Pancreas (tissue), 10 donors: ENCODE measurements at regions not wholly inside any gene's neighbourhood (a gene's known extent, or its start where the extent isn't known, plus 50 kb on each side); places are given as distances from the start of the nearest gene placed in this dataset.

Experiments used
- ATAC-seq, 4 donors: fragments of 200-7000 bp; cut with Tn5 transposase; one replicate each; pipeline versions ENCODE4 v1.8.0 to v1.9.1; 2020; ENCODE audit warnings: mild to moderate bottlenecking in 4 of 4, moderate library complexity in 4 of 4
- DNase-seq, 6 donors: peaks; one replicate each; pipeline ENCODE4 v3.0.0-alpha.2; 2020
- FAIRE-seq: peaks from 2 replicates; lab custom pipeline; 2012; peaks lifted over from hg19 to GRCh38; lab: Jason Lieb, UNC
- H3K27ac ChIP-seq, 4 donors: fragments of 200-600 bp; sonication (generic); 1 replicate in 3 of 4; 2 replicates in 1 of 4; pipeline versions ENCODE4 v1.5.0 to v1.8.0; 2020
- H3K27me3 ChIP-seq, 4 donors: fragments of 200-600 bp; one replicate each; pipeline ENCODE4 v1.8.0; 2021
- H3K36me3 ChIP-seq, 3 donors: fragments of 200-600 bp; sonication (generic) in 1 of 3; one replicate each; pipeline versions ENCODE4 v1.5.0 to v1.8.0; 2020 to 2021
- H3K4me1 ChIP-seq, 3 donors: fragments of 200-600 bp; one replicate each; pipeline ENCODE4 v1.8.0; 2021
- H3K4me3 ChIP-seq, 4 donors: fragments of 200-600 bp; sonication (generic) in 2 of 4; one replicate each; pipeline versions ENCODE4 v1.5.0 to v1.8.0; 2020 to 2021
- H3K9me3 ChIP-seq, 4 donors: fragments of 200-600 bp; one replicate each; pipeline ENCODE4 v1.8.0; 2021
- CTCF ChIP-seq, 4 donors: fragments of 200-600 bp; sonication (generic) in 3 of 4; IDR thresholded peaks; one replicate each; pipeline versions ENCODE4 v1.5.0 to v1.8.0; 2021; ENCODE audit warnings: antibody characterized with exemption in 4 of 4
- WGBS, 2 donors: extraction: QIAGEN DNeasy Blood & Tissue Kit; methylation state at CpG; one replicate each; pipeline ENCODE4 v1.1.7; 2013; 5-methylcytosine and 5-hydroxymethylcytosine counted together
- intact Hi-C, 3 donors: fragments of 100-400 bp; cut with DNase I; formaldehyde crosslinking; loops; one replicate each; pipeline versions ENCODE4 v1.11.1 to v1.14.2; 2022
- donor health status: healthy with polysubstance abuse.
- donor health status: DM: no; HTN: no; CAD: no; lungs with moderate emphysema.
- donor health status: DM: no; HTN: no; CAD: no.
- donor health status: control.
- donor health status: control.
- donor health status: Bipolar disorder and iron deficiency.
- donor health status: DM: yes; HTN: yes; CAD: no.
- donor health status: DM: no; HTN: no; CAD: no.
- donor health status: DM: no; HTN: no; CAD: no.
- donor health status: DM: yes; HTN: yes; CAD: no.

- FAIRE-seq (no peak), ATAC-seq (no peak), DNase-seq (no peak)
- no peaks in the 10 kb centered on the region for H3K36me3 ChIP-seq
- intact Hi-C loops, result no loop called here
- no peak for TF ChIP-seq CTCF (IDR thresholded peaks at IDR 0.05)
- H3K4me1 ChIP-seq, result peaks cover 0 to 18% (median 9%) of the 10 kb centered on the region in 3 donors
- 89 to 90% methylated on average over 3 of the region's 3 CpGs for WGBS, 2 donors
- no peaks in the 10 kb centered on the region for H3K27me3 ChIP-seq
- no peak overlapping the region for H3K4me3 ChIP-seq
- no peak overlapping the region for H3K27ac ChIP-seq
- no peaks in the 10 kb centered on the region for H3K9me3 ChIP-seq
Measured at GRCh38 chr2:134170700-134171099, 83.2 kb upstream of the MGAT5 start.

GRCh38 chr2:134173338-134174016, 80.4 kb upstream of the MGAT5 start:
- Histone ChIP-seq H3K9me3 (no peaks in the 10 kb centered on the region), H3K27me3 (no peaks in the 10 kb centered on the region), H3K36me3 (no peaks in the 10 kb centered on the region), H3K4me3 (no peak overlapping the region), H3K4me1 (peaks cover 3 to 41% (median 14%) of the 10 kb centered on the region in 3 donors), H3K27ac (peak overlapping the region in 1 of 4 donors; percentile 28)
- no peak for FAIRE-seq
- peak; percentile 56 to 66 (median 65) for ATAC-seq
- no peak for TF ChIP-seq CTCF (IDR thresholded peaks at IDR 0.05)
- peak in 3 of 6 donors; percentile 14 to 42 (median 37) for DNase-seq
- intact Hi-C loops, result no loop called here
- 26 to 34% methylated on average over 14 of the region's 14 CpGs for WGBS, 2 donors

GRCh38 chr2:134174711-134175110, 79.2 kb upstream of the MGAT5 start:
- DNase-seq, result no peak
- no peak for FAIRE-seq
- 92 to 94% methylated on average over 5 of the region's 5 CpGs for WGBS, 2 donors
- Histone ChIP-seq H3K27ac (no peak overlapping the region), H3K4me1 (peaks cover 8 to 47% (median 14%) of the 10 kb centered on the region in 3 donors), H3K9me3 (no peaks in the 10 kb centered on the region), H3K4me3 (no peak overlapping the region), H3K36me3 (no peaks in the 10 kb centered on the region), H3K27me3 (no peaks in the 10 kb centered on the region)
- no peak for ATAC-seq
- no peak for TF ChIP-seq CTCF (IDR thresholded peaks at IDR 0.05)
- intact Hi-C loops, result no loop called here

GRCh38 chr2:134175834-134176233, 78.0 kb upstream of the MGAT5 start:
- DNase-seq (no peak), FAIRE-seq (no peak), ATAC-seq (no peak)
- intact Hi-C loops, result no loop called here
- Histone ChIP-seq H3K36me3 (no peaks in the 10 kb centered on the region), H3K4me3 (no peak overlapping the region), H3K9me3 (no peaks in the 10 kb centered on the region), H3K27ac (no peak overlapping the region), H3K27me3 (no peaks in the 10 kb centered on the region), H3K4me1 (peaks cover 8 to 47% (median 14%) of the 10 kb centered on the region in 3 donors)
- 13 to 23% methylated on average over 1 of the region's 1 CpG for WGBS, 2 donors
- TF ChIP-seq CTCF (IDR thresholded peaks at IDR 0.05), result no peak

GRCh38 chr2:134177351-134177931, 76.4 kb upstream of the MGAT5 start:
- DNase-seq (peak in 3 of 6 donors; percentile 54 to 70 (median 70)), ATAC-seq (peak; percentile 62 to 75 (median 73)), FAIRE-seq (no peak)
- no peak for TF ChIP-seq CTCF (IDR thresholded peaks at IDR 0.05)
- intact Hi-C loops, result no loop called here
- H3K4me3 ChIP-seq, result no peak overlapping the region
- H3K4me1 ChIP-seq, result peaks cover 8 to 47% (median 14%) of the 10 kb centered on the region in 3 donors
- no peaks in the 10 kb centered on the region for H3K9me3 ChIP-seq
- H3K27ac ChIP-seq, result peak overlapping the region in 1 of 4 donors; percentile 17
- WGBS, 2 donors, result 41% methylated on average over 13 of the region's 13 CpGs
- H3K27me3 ChIP-seq, result no peaks in the 10 kb centered on the region
- no peaks in the 10 kb centered on the region for H3K36me3 ChIP-seq
